ENCODE measurements at regions not wholly inside any gene's neighbourhood (a gene's known extent, or its start where the extent isn't known, plus 50 kb on each side); places are given as distances from the start of the nearest gene placed in this dataset.

DNA sequence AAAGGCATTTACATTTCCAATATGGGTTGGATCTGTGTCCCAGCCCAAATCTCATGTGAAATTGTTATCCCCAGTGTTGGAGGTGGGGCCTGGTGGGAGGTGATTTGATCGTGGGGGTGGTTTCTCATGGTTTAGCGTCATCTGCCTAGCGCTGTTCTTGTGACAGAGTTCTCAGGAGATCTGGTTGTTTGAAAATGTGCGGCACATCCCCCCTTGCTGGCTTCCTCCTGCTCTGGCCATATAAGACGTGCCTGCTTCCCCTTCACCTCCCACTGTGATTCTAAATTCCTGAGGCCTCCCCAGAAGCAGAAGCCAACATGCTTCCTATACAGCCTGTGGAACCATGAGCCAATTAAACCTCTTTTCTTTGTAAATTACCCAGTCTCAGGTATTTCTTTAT is 126.2 kb upstream of the FNDC3A start:
- TF ChIP-seq POLR2AphosphoS5 (IDR thresholded peaks at IDR 0.05; ENCODE audit: low read depth, low read length) (no peak), POLR2A (IDR thresholded peaks at IDR 0.05; ENCODE audit: low read depth, low read length) (no peak), TAF1 (IDR thresholded peaks at IDR 0.05; ENCODE audit: low read depth, low read length) (no peak), SPI1 (IDR thresholded peaks at IDR 0.05; ENCODE audit: low read depth, low read length) (no peak), PAX5 (IDR thresholded peaks at IDR 0.05; ENCODE audit: insufficient read depth, low read length, severe bottlenecking) (no peak), POU2F2 (IDR thresholded peaks at IDR 0.05; ENCODE audit: low read depth, low read length) (no peak)

Measured in GM12891 (cell line).